AG09309 (cell line): ENCODE measurements at regions not wholly inside any gene's neighbourhood (a gene's known extent, or its start where the extent isn't known, plus 50 kb on each side); places are given as distances from the start of the nearest gene placed in this dataset.
"Not testable (repeated sequence)": the region's sequence is repeated elsewhere in the genome, so short reads cannot be mapped to it uniquely, and the experiment has no call there.

ENCODE experiments used
- DNase-seq: peaks from one replicate; pipeline ENCODE4 v3.0.0-alpha.2; 2010; ENCODE audit warnings: low read depth
- H3K4me3 ChIP-seq: 2 replicates; pipeline ENCODE4 v1.5.1; 2011; ENCODE audit warnings: mild to moderate bottlenecking, low read depth, low read length, moderate library complexity; ENCODE audit not compliant: control insufficient read depth
- TF ChIP-seq, protein P1 (sequence below): IDR thresholded peaks from 2 replicates; pipeline ENCODE4 v1.5.1; 2011; ENCODE audit warnings: mild to moderate bottlenecking, low read depth, low read length, inconsistent platforms; ENCODE audit not compliant: insufficient read depth, control insufficient read depth; ENCODE audit errors: missing control alignments

- TF ChIP-seq, protein P1, sequence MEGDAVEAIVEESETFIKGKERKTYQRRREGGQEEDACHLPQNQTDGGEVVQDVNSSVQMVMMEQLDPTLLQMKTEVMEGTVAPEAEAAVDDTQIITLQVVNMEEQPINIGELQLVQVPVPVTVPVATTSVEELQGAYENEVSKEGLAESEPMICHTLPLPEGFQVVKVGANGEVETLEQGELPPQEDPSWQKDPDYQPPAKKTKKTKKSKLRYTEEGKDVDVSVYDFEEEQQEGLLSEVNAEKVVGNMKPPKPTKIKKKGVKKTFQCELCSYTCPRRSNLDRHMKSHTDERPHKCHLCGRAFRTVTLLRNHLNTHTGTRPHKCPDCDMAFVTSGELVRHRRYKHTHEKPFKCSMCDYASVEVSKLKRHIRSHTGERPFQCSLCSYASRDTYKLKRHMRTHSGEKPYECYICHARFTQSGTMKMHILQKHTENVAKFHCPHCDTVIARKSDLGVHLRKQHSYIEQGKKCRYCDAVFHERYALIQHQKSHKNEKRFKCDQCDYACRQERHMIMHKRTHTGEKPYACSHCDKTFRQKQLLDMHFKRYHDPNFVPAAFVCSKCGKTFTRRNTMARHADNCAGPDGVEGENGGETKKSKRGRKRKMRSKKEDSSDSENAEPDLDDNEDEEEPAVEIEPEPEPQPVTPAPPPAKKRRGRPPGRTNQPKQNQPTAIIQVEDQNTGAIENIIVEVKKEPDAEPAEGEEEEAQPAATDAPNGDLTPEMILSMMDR, result no peak
- no peak overlapping the region for H3K4me3 ChIP-seq
- no peak for DNase-seq
Measured at GRCh38 chr2:139438478-139438877, 658.3 kb upstream of the NXPH2 start.

GRCh38 chr2:139427164-139427563 is 647.0 kb upstream of the NXPH2 start:
- TF ChIP-seq, protein P1, result no peak
- DNase-seq, result no peak
- H3K4me3 ChIP-seq, result no peak overlapping the region

GRCh38 chr2:139424101-139424500 is 643.9 kb upstream of the NXPH2 start:
- TF ChIP-seq, protein P1, result no peak
- no peak overlapping the region for H3K4me3 ChIP-seq
- no peak for DNase-seq

DNA sequence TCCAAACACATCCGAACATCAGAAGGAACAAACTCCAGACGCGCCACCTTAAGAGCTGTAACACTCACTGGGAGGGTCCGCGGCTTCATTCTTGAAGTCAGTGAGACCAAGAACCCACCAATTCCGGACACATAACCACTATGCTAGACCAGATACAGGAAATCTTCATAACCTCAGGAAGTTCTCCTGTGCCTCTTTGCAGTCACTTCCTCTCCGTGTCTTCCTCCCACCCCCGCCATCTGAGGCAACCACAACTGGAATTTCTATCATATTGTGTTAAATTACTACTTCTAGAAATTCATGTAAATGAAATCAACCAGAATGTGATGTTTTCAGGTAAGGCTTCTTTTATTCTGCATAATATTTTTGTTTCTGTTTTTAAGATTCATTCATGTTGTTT is 631.0 kb upstream of the NXPH2 start:
- TF ChIP-seq, protein P1, result no peak
- DNase-seq, result no peak
- H3K4me3 ChIP-seq, result no peak overlapping the region

- not testable (repeated sequence) for DNase-seq, H3K4me3 ChIP-seq
Measured at GRCh38 chr2:139410833-139411174, 630.6 kb upstream of the NXPH2 start.

GRCh38 chr2:139410147-139410832 is 630.1 kb upstream of the NXPH2 start:
- not testable (repeated sequence) for H3K4me3 ChIP-seq, DNase-seq

GRCh38 chr2:139409212-139409611 is 629.0 kb upstream of the NXPH2 start:
- H3K4me3 ChIP-seq, result no peak overlapping the region
- DNase-seq, result no peak
- TF ChIP-seq, protein P1, result no peak

DNA sequence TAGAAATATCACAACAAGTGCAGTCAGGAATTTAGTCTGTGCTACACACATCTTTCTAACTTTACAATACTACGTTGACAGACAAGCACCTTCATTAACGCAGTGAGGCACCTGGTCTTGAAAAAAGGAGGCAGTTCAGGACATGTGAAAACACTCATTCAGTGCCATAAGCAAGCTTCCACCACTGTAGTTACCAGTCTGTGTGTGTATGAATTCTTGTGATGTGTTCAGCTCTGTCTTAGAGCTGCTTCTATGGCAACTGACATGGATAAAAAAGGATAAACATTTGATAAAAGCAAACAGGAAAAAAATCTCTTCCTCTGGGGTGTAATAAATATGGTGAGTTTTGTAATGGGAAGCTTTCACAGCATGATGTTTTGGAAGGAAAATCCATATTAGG is 623.8 kb upstream of the NXPH2 start:
- H3K4me3 ChIP-seq, result no peak overlapping the region
- TF ChIP-seq, protein P1, result no peak
- DNase-seq, result no peak
